Left cardiac atrium (tissue), 4 donors: ENCODE measurements at regions not wholly inside any gene's neighbourhood (a gene's known extent, or its start where the extent isn't known, plus 50 kb on each side); places are given as distances from the start of the nearest gene placed in this dataset.
"Not testable (repeated sequence)": the region's sequence is repeated elsewhere in the genome, so short reads cannot be mapped to it uniquely, and the experiment has no call there.

Source experiments
- ATAC-seq, 2 donors: fragments of 200-7000 bp; cut with Tn5 transposase; one replicate each; pipeline ENCODE4 v1.9.1; 2020; ENCODE audit warnings: mild to moderate bottlenecking in 2 of 2, moderate library complexity in 2 of 2
- DNase-seq: peaks from one replicate; pipeline ENCODE4 v3.0.0-alpha.2; 2020
- intact Hi-C, 2 donors: fragments of 100-400 bp; cut with DNase I; formaldehyde crosslinking; loops; one replicate each; pipeline versions ENCODE4 v1.14.1 to v1.15.1; 2022 to 2023
- donor health status: DM: no; HTN: yes; CAD: no.
- donor health status: DM: no; HTN: yes; CAD: no; lungs with severe emphysema.
- donor health status: DM: yes; HTN: yes; CAD: no.
- donor health status: Dilated cardiomyopathy.

DNA sequence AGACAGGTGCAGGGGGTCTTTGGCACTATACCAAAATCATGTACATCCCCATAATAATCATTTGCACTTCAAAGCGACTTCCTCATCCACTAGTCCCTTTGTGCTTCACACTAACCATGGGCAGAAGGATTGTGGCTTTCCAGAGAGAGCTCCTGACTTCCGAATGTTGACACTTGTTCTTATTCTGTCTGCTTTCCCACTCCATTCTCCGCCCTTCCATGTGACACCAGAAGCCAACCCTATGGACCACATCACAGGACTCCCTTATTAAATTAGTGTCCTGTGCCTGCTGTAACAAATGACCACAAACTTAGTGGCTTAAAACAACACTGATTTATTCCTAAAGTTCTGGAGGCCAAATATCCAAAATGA lies 91.6 kb downstream of the CMC2 start:
- intact Hi-C loops: no loop called here
- no peak for DNase-seq
- ATAC-seq: no peak

GRCh38 chr16:80914379-80915078 lies 92.2 kb downstream of the CMC2 start:
- DNase-seq (no peak), ATAC-seq (no peak)
- intact Hi-C loops: no loop called here

DNA sequence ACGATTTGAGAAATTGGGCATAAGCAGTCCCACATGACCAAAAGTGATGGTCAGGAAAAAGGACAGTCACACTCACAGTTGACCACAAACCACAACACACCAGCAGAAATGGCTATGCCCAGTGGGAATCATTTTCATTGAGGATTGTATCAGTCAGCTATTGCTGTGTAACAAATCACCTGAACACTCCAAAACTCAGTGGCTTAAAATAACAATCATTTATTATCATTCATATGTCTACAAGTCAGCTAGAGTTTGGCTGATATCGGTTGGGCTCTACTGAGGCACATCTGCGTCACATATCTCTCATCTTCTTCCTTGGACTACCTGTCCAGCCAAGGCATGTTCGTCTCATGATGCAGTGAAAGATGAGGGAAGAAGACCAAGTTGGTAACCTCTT lies 93.3 kb downstream of the CMC2 start:
- intact Hi-C loops: no loop called here
- DNase-seq (no peak), ATAC-seq (no peak)

GRCh38 chr16:80912651-80913050 lies 94.0 kb downstream of the CMC2 start:
- ATAC-seq: no peak
- no peak for DNase-seq
- intact Hi-C loops: no loop called here

- intact Hi-C loops: no loop called here
- ATAC-seq: no peak
- no peak for DNase-seq
Observed at GRCh38 chr16:80910434-80910833, 96.3 kb downstream of the CMC2 start.

DNA sequence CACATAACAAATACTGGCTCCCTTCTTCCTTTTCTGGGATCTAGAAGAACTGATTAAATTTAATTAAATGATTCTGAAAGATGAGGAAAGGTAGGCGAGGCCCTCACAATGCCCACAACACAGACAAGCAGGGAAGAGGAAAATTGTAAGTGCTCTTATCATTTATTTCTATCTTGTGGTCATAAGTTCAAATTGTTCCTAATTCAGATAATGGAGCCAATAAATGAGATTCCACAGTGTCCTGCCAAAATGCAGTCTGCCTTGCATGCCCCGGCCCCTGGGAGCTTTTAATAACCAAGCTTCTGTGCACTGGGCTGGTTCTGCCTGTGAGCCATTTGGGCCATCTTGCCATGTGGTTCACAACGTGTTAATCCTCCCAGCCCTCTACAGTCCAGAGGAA lies 97.0 kb downstream of the CMC2 start:
- no peak for ATAC-seq
- DNase-seq: no peak
- intact Hi-C loops: no loop called here

DNA sequence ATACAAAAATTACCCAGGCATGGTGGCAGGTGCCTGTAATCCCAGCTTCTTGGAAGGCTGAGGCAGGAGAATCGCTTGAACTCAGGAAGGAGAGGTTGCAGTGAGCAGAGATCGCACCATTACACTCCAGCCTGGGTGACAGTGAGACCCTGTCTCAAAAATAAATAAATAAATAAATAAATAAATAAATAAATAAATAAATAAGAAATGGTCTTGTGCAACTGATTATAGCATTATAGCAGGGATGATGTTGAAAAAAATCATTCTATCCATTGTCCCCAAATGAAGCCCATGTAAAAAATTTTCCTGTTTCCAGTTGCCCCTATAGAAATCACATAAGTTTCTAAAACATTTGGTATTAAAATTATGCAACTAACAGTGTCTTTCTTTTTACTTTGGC lies 100.5 kb downstream of the CMC2 start:
- ATAC-seq, DNase-seq, intact Hi-C loops: not testable (repeated sequence)

DNA sequence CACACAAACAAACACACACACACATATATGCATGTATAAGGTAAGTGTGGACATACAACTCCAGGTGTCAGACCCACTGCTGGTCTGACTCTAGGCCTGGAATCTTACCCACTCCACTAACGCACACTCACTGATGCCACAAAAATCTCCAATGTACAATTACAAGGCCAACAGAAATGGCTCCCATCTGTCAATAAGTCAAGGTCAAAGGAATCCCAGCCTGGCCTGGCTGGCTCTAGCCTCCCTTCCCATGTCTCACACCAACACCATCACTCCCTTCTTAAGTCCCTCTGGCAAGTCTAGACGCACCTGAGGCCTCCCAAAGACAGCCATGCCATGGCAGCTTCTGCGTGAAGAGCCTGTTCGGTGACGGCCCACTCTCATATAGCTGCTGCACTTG lies 99.2 kb upstream of the CDYL2 start:
- no peak for DNase-seq
- intact Hi-C loops: no loop called here
- ATAC-seq: no peak

GRCh38 chr16:80902306-80903110 lies 98.1 kb upstream of the CDYL2 start:
- intact Hi-C loops: no loop called here
- ATAC-seq (no peak), DNase-seq (no peak)

- ATAC-seq: no peak
- no peak for DNase-seq
- intact Hi-C loops: no loop called here
Observed at GRCh38 chr16:80900593-80900954, 96.2 kb upstream of the CDYL2 start.

GRCh38 chr16:80899809-80900592 lies 95.6 kb upstream of the CDYL2 start:
- DNase-seq (peak; percentile 90), ATAC-seq (peak; percentile 97 to 99)
- intact Hi-C loops: no loop called here

DNA sequence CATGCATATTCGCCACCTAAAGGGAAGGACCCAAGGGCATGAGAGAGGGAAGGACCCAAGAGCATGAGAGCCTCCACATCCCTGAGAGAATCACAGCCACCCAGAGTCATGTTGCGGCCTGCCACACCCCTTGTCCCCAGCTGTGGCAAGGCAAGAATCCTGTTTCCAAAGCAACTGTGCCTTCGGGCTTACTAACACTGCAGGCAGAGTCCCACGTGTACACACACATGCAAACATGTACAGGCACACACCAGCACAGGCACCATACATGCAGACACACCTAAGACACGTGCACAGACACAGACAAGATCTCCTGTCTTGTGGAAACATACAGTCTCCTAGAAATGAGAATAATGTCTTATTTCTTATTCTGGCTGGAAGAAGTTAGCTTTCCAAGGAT lies 92.4 kb upstream of the CDYL2 start:
- DNase-seq: no peak
- ATAC-seq: no peak
- intact Hi-C loops: no loop called here

DNA sequence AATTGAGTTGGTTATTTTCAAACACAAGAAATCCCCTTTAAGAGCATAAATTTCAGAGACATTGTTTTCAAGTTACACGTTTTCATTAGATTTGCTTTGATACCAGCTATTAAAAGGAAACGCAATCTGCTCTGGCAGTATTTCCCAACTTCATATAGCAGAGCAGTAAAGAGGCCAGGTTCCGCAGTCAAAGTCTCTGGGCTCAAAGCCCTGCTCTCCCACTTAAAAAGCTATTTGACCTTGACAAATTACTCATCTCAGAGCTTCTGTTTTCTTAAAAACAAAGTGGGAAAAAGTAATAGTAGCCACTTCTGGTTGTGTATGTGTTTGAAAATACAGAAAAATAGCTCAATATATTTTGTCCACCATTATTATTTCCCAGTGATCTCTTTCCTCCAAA lies 89.7 kb upstream of the CDYL2 start:
- no peak for DNase-seq
- no peak for ATAC-seq
- intact Hi-C loops: no loop called here

- DNase-seq (no peak), ATAC-seq (no peak)
- intact Hi-C loops: no loop called here
Observed at GRCh38 chr16:80893686-80894085, 89.3 kb upstream of the CDYL2 start.

DNA sequence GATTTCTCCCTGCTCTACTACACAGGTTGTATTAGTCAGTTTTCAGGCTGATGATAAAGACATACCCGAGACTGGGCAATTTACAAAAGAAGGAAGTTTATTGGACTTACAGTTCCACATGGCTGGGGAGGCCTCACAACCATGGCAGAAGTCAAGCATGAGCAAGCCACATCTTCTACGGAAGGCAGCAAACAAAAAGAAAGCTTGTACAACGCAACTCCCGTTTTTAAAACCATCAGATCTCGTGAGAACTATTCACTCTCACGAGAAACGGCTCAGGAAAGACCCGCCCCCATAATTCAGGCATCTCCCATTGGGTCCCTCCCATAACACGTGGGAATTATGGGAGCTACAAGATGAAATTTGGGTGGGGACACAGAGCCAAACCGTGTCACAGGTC lies 88.0 kb upstream of the CDYL2 start:
- intact Hi-C loops, DNase-seq, ATAC-seq: not testable (repeated sequence)

DNA sequence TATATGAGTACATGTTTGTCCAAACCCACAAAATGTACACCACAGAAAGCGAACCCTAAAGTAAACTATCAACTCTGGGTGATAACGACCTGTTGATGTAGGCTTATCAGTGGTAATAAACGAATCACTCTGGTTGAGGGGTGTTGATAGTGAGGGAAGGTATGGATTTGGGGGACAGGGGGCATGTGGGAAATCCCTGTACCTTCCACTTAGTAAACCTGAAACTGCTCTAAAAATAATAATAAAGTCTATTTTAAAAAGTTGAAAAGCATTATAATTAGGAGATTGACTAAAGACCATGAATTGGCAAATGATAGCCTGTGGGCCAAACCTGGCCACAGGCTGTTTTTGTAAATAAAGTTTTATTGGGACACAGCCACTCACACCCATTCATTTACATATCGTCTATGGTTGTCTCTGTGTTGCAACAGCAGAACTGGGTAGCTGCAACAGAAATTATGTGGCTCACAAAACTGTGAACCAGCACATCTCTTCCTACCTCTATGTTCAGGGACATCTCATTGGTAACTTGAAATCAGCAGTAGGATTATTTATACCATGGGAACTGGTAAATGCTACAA lies 85.5 kb upstream of the CDYL2 start:
- ATAC-seq: no peak
- intact Hi-C loops: no loop called here

DNA sequence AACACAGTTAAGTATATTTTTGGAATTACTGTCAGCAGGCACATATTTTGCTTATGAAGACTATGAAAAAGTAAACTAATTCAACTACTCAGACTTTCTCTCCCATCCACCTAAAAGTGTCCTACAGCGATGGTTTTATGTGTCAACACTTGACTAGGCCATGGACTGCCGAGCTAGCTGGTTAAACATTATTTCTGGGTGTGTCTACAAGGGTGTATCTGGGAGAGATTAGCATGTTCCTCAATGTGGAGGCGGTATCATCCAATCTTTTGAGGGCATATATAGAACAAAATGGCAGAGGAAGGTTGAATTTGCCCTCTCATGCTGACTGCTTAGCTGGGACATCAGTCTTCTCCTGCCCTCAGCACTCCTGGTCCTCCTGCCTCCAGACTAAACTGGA lies 82.7 kb upstream of the CDYL2 start:
- intact Hi-C loops: no loop called here
- ATAC-seq (no peak), DNase-seq (no peak)

More for the DNA sequence above, 85.5 kb upstream of the CDYL2 start:
- no peak for DNase-seq

- ATAC-seq (no peak), DNase-seq (no peak)
- intact Hi-C loops: no loop called here
Observed at GRCh38 chr16:80883816-80884215, 79.4 kb upstream of the CDYL2 start.

DNA sequence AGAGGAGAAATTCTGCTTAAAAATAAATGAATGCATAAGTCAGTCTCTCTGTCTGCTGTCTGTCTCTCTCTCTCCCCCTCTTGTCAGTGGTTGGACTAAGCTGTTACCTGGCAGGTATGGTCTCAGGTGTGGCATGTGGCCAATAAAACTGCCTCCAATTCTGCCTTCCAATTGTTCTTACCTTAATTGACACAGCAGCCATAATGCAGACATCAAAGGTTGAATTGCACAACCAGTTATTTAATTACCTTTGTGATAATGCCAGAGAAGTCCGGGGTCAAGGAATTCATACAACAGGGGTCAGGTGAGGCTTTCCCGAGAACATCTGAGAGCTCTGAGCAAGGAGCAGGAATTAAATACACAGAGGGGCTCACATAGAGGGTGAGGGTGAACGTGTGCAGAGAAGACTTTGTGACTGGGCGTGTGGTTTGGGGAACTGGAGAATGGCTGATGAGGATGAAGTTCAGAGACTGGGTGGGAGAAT lies 78.8 kb upstream of the CDYL2 start:
- DNase-seq (no peak), ATAC-seq (no peak)
- intact Hi-C loops: no loop called here

DNA sequence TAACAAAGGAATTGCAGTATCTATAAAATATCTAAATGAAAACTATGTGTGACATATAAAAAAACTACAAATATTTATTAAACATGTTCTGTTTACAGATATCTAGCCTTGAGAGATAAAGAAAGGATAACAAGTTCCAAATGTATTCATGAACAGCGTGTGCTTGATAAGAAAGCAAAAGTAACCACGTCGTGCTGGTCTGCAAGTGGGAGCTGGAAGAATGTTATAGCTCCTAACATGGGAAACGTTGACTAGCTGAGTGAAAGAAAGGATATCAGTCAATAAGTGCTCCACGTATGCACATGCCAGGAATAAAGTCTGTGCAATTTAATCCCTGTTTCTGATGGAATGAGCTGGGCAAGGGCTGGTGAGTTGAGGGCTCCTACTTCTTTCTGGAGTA lies 71.2 kb upstream of the CDYL2 start:
- intact Hi-C loops: no loop called here
- DNase-seq: no peak
- ATAC-seq: no peak
